ENCODE measurements at regions not wholly inside any gene's neighbourhood (a gene's known extent, or its start where the extent isn't known, plus 50 kb on each side); places are given as distances from the start of the nearest gene placed in this dataset.

- Mint-ChIP-seq H3K4me3 (ENCODE audit: unreplicated experiment) (no peak overlapping the region), H3K4me1 (ENCODE audit: low read depth) (no peaks in the 10 kb centered on the region), H3K27ac (ENCODE audit: unreplicated experiment) (no peak overlapping the region), H3K36me3 (ENCODE audit: low read depth) (peaks cover 1% of the 10 kb centered on the region), H3K27me3 (ENCODE audit: low read depth) (peaks cover 50% of the 10 kb centered on the region), H3K9me3 (ENCODE audit: low read depth) (peaks cover 12% of the 10 kb centered on the region)
- no peak for TF ChIP-seq CTCF (IDR thresholded peaks at IDR 0.05)
- no peak for DNase-seq (ENCODE audit: low spot score)
Measured at GRCh38 chr7:106358103-106358663, 73.4 kb upstream of the NAMPT start.

- H3K27ac Mint-ChIP-seq (ENCODE audit: unreplicated experiment), result no peak overlapping the region
- TF ChIP-seq CTCF (IDR thresholded peaks at IDR 0.05), result no peak
- H3K36me3 Mint-ChIP-seq (ENCODE audit: low read depth), result peaks cover under 1% of the 10 kb centered on the region
- no peaks in the 10 kb centered on the region for H3K4me1 Mint-ChIP-seq (ENCODE audit: low read depth)
- peaks cover 46% of the 10 kb centered on the region for H3K27me3 Mint-ChIP-seq (ENCODE audit: low read depth)
- H3K4me3 Mint-ChIP-seq (ENCODE audit: unreplicated experiment), result no peak overlapping the region
- no peak for DNase-seq (ENCODE audit: low spot score)
- H3K9me3 Mint-ChIP-seq (ENCODE audit: low read depth), result peaks cover 12% of the 10 kb centered on the region
Measured at GRCh38 chr7:106357675-106358074, 72.9 kb upstream of the NAMPT start.

- peaks cover 8% of the 10 kb centered on the region for H3K9me3 Mint-ChIP-seq (ENCODE audit: low read depth)
- no peak overlapping the region for H3K27ac Mint-ChIP-seq (ENCODE audit: unreplicated experiment)
- peaks cover 24% of the 10 kb centered on the region for H3K27me3 Mint-ChIP-seq (ENCODE audit: low read depth)
- no peaks in the 10 kb centered on the region for H3K36me3 Mint-ChIP-seq (ENCODE audit: low read depth)
- no peak for DNase-seq (ENCODE audit: low spot score)
- H3K4me1 Mint-ChIP-seq (ENCODE audit: low read depth), result no peaks in the 10 kb centered on the region
- no peak for TF ChIP-seq CTCF (IDR thresholded peaks at IDR 0.05)
- no peak overlapping the region for H3K4me3 Mint-ChIP-seq (ENCODE audit: unreplicated experiment)
Measured at GRCh38 chr7:106354822-106355221, 70.0 kb upstream of the NAMPT start.

GRCh38 chr7:106353944-106354343 is 69.2 kb upstream of the NAMPT start:
- peaks cover 21% of the 10 kb centered on the region for H3K27me3 Mint-ChIP-seq (ENCODE audit: low read depth)
- H3K27ac Mint-ChIP-seq (ENCODE audit: unreplicated experiment), result no peak overlapping the region
- peaks cover 9% of the 10 kb centered on the region for H3K9me3 Mint-ChIP-seq (ENCODE audit: low read depth)
- DNase-seq (ENCODE audit: low spot score), result no peak
- H3K4me1 Mint-ChIP-seq (ENCODE audit: low read depth), result no peaks in the 10 kb centered on the region
- no peak overlapping the region for H3K4me3 Mint-ChIP-seq (ENCODE audit: unreplicated experiment)
- no peak for TF ChIP-seq CTCF (IDR thresholded peaks at IDR 0.05)
- H3K36me3 Mint-ChIP-seq (ENCODE audit: low read depth), result peaks cover 1% of the 10 kb centered on the region

- peaks cover 23% of the 10 kb centered on the region for H3K9me3 Mint-ChIP-seq (ENCODE audit: low read depth)
- H3K4me3 Mint-ChIP-seq (ENCODE audit: unreplicated experiment), result no peak overlapping the region
- no peak for TF ChIP-seq CTCF (IDR thresholded peaks at IDR 0.05)
- H3K27ac Mint-ChIP-seq (ENCODE audit: unreplicated experiment), result no peak overlapping the region
- peaks cover 6% of the 10 kb centered on the region for H3K36me3 Mint-ChIP-seq (ENCODE audit: low read depth)
- H3K27me3 Mint-ChIP-seq (ENCODE audit: low read depth), result peaks cover 1% of the 10 kb centered on the region
- no peak for DNase-seq (ENCODE audit: low spot score)
- H3K4me1 Mint-ChIP-seq (ENCODE audit: low read depth), result no peaks in the 10 kb centered on the region
Measured at GRCh38 chr7:106348231-106348630, 63.4 kb upstream of the NAMPT start.
